Right lobe of liver (tissue), 4 donors: ENCODE measurements at regions not wholly inside any gene's neighbourhood (a gene's known extent, or its start where the extent isn't known, plus 50 kb on each side); places are given as distances from the start of the nearest gene placed in this dataset.

Source experiments
- POLR2A ChIP-seq: fragments of 450-650 bp; IDR thresholded peaks from one replicate; pipeline ENCODE4 v1.6.1; 2017; ENCODE audit warnings: antibody characterized with exemption, mild to moderate bottlenecking
- TF ChIP-seq, protein P1 (sequence below), 4 donors: fragments of 200-600 bp in 3 of 4; fragments of 450-650 bp in 1 of 4; IDR thresholded peaks; one replicate each; pipeline versions ENCODE4 v1.5.1 to v1.8.0; 2016 to 2022; ENCODE audit warnings: antibody characterized with exemption in 4 of 4, mild to moderate bottlenecking in 2 of 4
- donor health status: DM: no; HTN: no; CAD: no.
- donor health status: DM: no; HTN: no; CAD: no.
- donor health status: DM: no; HTN: yes; CAD: no.

DNA sequence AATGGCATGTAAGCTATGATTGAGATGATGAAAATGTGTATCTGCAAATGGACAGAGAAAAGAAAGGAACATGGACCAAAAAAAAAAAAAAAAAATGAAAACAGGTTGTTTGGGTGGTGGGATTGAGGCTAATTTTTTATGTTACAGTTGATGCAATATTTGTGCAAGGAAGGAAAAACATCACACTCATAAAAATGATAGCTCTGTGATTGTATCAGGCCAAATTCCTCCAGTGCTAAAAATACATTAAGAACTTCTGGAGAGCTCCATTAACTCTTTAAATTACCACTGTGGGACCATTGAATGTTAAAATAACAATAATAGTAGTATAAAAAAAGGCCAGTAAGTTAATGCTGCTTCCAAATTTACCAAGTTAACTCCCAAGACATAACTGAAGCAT, 79.5 kb upstream of the MSX2 start:
- TF ChIP-seq, protein P1, sequence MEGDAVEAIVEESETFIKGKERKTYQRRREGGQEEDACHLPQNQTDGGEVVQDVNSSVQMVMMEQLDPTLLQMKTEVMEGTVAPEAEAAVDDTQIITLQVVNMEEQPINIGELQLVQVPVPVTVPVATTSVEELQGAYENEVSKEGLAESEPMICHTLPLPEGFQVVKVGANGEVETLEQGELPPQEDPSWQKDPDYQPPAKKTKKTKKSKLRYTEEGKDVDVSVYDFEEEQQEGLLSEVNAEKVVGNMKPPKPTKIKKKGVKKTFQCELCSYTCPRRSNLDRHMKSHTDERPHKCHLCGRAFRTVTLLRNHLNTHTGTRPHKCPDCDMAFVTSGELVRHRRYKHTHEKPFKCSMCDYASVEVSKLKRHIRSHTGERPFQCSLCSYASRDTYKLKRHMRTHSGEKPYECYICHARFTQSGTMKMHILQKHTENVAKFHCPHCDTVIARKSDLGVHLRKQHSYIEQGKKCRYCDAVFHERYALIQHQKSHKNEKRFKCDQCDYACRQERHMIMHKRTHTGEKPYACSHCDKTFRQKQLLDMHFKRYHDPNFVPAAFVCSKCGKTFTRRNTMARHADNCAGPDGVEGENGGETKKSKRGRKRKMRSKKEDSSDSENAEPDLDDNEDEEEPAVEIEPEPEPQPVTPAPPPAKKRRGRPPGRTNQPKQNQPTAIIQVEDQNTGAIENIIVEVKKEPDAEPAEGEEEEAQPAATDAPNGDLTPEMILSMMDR (IDR thresholded peaks at IDR 0.05) = no peak
- no peak for TF ChIP-seq POLR2A
